T-helper 2 cell treated with Interferon-gamma antibody and Interleukin-4, amounts not matched to agents 5 μg/mL and 100 μg/mL, for 36 hours (primary cell): ENCODE measurements at regions not wholly inside any gene's neighbourhood (a gene's known extent, or its start where the extent isn't known, plus 50 kb on each side); places are given as distances from the start of the nearest gene placed in this dataset.

Source experiments
- DNase-seq: peaks from one replicate; pipeline ENCODE4 v3.0.0; 2021; ENCODE audit warnings: low spot score
- H3K27ac Mint-ChIP-seq: one replicate; pipeline ENCODE4 v1.8.0; 2021; ENCODE audit warnings: mild to moderate bottlenecking, mixed read lengths
- H3K27me3 Mint-ChIP-seq: one replicate; pipeline ENCODE4 v1.8.0; 2021; ENCODE audit warnings: low read depth, mixed read lengths
- H3K36me3 Mint-ChIP-seq: one replicate; pipeline ENCODE4 v1.8.0; 2021; ENCODE audit warnings: low read depth, mixed read lengths
- H3K4me1 Mint-ChIP-seq: one replicate; pipeline ENCODE4 v1.8.0; 2021; ENCODE audit warnings: low read depth, mixed read lengths
- H3K4me3 Mint-ChIP-seq: one replicate; pipeline ENCODE4 v1.8.0; 2022; ENCODE audit warnings: mild to moderate bottlenecking, moderate library complexity, mixed read lengths
- H3K9me3 Mint-ChIP-seq: one replicate; pipeline ENCODE4 v1.8.0; 2021; ENCODE audit warnings: mixed read lengths

- Mint-ChIP-seq H3K4me3 (no peak overlapping the region), H3K36me3 (no peaks in the 10 kb centered on the region), H3K4me1 (no peaks in the 10 kb centered on the region), H3K27me3 (no peaks in the 10 kb centered on the region), H3K27ac (no peak overlapping the region), H3K9me3 (no peaks in the 10 kb centered on the region)
- DNase-seq, result no peak
Observed at GRCh38 chr5:143464723-143465490, 61.4 kb upstream of the NR3C1 start.

GRCh38 chr5:143462431-143462830 lies 58.9 kb upstream of the NR3C1 start:
- H3K36me3 Mint-ChIP-seq, result no peaks in the 10 kb centered on the region
- H3K27me3 Mint-ChIP-seq, result no peaks in the 10 kb centered on the region
- no peaks in the 10 kb centered on the region for H3K9me3 Mint-ChIP-seq
- H3K27ac Mint-ChIP-seq, result no peak overlapping the region
- DNase-seq, result no peak
- no peak overlapping the region for H3K4me3 Mint-ChIP-seq
- H3K4me1 Mint-ChIP-seq, result no peaks in the 10 kb centered on the region

- no peaks in the 10 kb centered on the region for H3K36me3 Mint-ChIP-seq
- no peak overlapping the region for H3K27ac Mint-ChIP-seq
- H3K4me1 Mint-ChIP-seq, result no peaks in the 10 kb centered on the region
- H3K9me3 Mint-ChIP-seq, result no peaks in the 10 kb centered on the region
- H3K4me3 Mint-ChIP-seq, result no peak overlapping the region
- DNase-seq, result no peak
- H3K27me3 Mint-ChIP-seq, result no peaks in the 10 kb centered on the region
Observed at GRCh38 chr5:143459433-143459832, 55.9 kb upstream of the NR3C1 start.

- Mint-ChIP-seq H3K9me3 (no peaks in the 10 kb centered on the region), H3K27me3 (no peaks in the 10 kb centered on the region), H3K27ac (no peak overlapping the region), H3K4me1 (no peaks in the 10 kb centered on the region), H3K36me3 (no peaks in the 10 kb centered on the region), H3K4me3 (no peak overlapping the region)
- DNase-seq, result no peak
Observed at GRCh38 chr5:143456952-143457547, 53.6 kb upstream of the NR3C1 start.

GRCh38 chr5:143454936-143455516 lies 51.5 kb upstream of the NR3C1 start:
- Mint-ChIP-seq H3K36me3 (no peaks in the 10 kb centered on the region), H3K9me3 (no peaks in the 10 kb centered on the region)
- no peak for DNase-seq

GRCh38 chr5:143453720-143454119 lies 50.2 kb upstream of the NR3C1 start:
- DNase-seq, result no peak
- Mint-ChIP-seq H3K36me3 (no peaks in the 10 kb centered on the region), H3K9me3 (no peaks in the 10 kb centered on the region), H3K27ac (no peak overlapping the region), H3K27me3 (no peaks in the 10 kb centered on the region), H3K4me3 (no peak overlapping the region), H3K4me1 (no peaks in the 10 kb centered on the region)

More at GRCh38 chr5:143454936-143455516, 51.5 kb upstream of the NR3C1 start:
- no peaks in the 10 kb centered on the region for H3K4me1 Mint-ChIP-seq
- no peak overlapping the region for H3K4me3 Mint-ChIP-seq
- H3K27me3 Mint-ChIP-seq, result no peaks in the 10 kb centered on the region
- H3K27ac Mint-ChIP-seq, result no peak overlapping the region
